ENCODE measurements at regions not wholly inside any gene's neighbourhood (a gene's known extent, or its start where the extent isn't known, plus 50 kb on each side); places are given as distances from the start of the nearest gene placed in this dataset.

- FAIRE-seq (no peak), DNase-seq (ENCODE audit: insufficient read length, low spot score) (no peak)
- TF ChIP-seq POLR2A (IDR thresholded peaks at IDR 0.05; ENCODE audit: low read depth, low read length) (no peak), PAX5 (IDR thresholded peaks at IDR 0.05; ENCODE audit: insufficient read depth, low read length, severe bottlenecking) (no peak), POU2F2 (IDR thresholded peaks at IDR 0.05; ENCODE audit: low read depth, low read length) (no peak)
Observed at GRCh38 chr10:36720895-36721294, 404.5 kb upstream of the ANKRD30A start.

GRCh38 chr10:36717118-36717517 is 408.3 kb upstream of the ANKRD30A start:
- FAIRE-seq (no peak), DNase-seq (ENCODE audit: insufficient read length, low spot score) (no peak)
- no peak for TF ChIP-seq POLR2A (IDR thresholded peaks at IDR 0.05; ENCODE audit: low read depth, low read length)

- DNase-seq (ENCODE audit: insufficient read length, low spot score) (no peak), FAIRE-seq (no peak)
- TF ChIP-seq POLR2AphosphoS5 (IDR thresholded peaks at IDR 0.05; ENCODE audit: low read depth, low read length) (no peak), POLR2A (IDR thresholded peaks at IDR 0.05; ENCODE audit: low read depth, low read length) (no peak), SPI1 (IDR thresholded peaks at IDR 0.05; ENCODE audit: low read depth, low read length) (no peak), PAX5 (IDR thresholded peaks at IDR 0.05; ENCODE audit: insufficient read depth, low read length, severe bottlenecking) (no peak), POU2F2 (IDR thresholded peaks at IDR 0.05; ENCODE audit: low read depth, low read length) (no peak), TAF1 (IDR thresholded peaks at IDR 0.05; ENCODE audit: low read depth, low read length) (no peak)
Observed at GRCh38 chr10:36716291-36716690, 409.1 kb upstream of the ANKRD30A start.

- no peak for FAIRE-seq
- TF ChIP-seq POLR2AphosphoS5 (IDR thresholded peaks at IDR 0.05; ENCODE audit: low read depth, low read length) (no peak), PAX5 (IDR thresholded peaks at IDR 0.05; ENCODE audit: insufficient read depth, low read length, severe bottlenecking) (no peak), SPI1 (IDR thresholded peaks at IDR 0.05; ENCODE audit: low read depth, low read length) (no peak), TAF1 (IDR thresholded peaks at IDR 0.05; ENCODE audit: low read depth, low read length) (no peak), POLR2A (IDR thresholded peaks at IDR 0.05; ENCODE audit: low read depth, low read length) (no peak), POU2F2 (IDR thresholded peaks at IDR 0.05; ENCODE audit: low read depth, low read length) (no peak)
- no peak for DNase-seq (ENCODE audit: insufficient read length, low spot score)
Observed at GRCh38 chr10:36712695-36713094, 412.7 kb upstream of the ANKRD30A start.

GRCh38 chr10:36711361-36711760 is 414.0 kb upstream of the ANKRD30A start:
- FAIRE-seq = no peak
- no peak for TF ChIP-seq POLR2A (IDR thresholded peaks at IDR 0.05; ENCODE audit: low read depth, low read length)
- no peak for TF ChIP-seq POU2F2 (IDR thresholded peaks at IDR 0.05; ENCODE audit: low read depth, low read length)
- no peak for TF ChIP-seq PAX5 (IDR thresholded peaks at IDR 0.05; ENCODE audit: insufficient read depth, low read length, severe bottlenecking)
- TF ChIP-seq TAF1 (IDR thresholded peaks at IDR 0.05; ENCODE audit: low read depth, low read length) = no peak
- TF ChIP-seq SPI1 (IDR thresholded peaks at IDR 0.05; ENCODE audit: low read depth, low read length) = no peak
- no peak for TF ChIP-seq POLR2AphosphoS5 (IDR thresholded peaks at IDR 0.05; ENCODE audit: low read depth, low read length)
- no peak for DNase-seq (ENCODE audit: insufficient read length, low spot score)

- no peak for FAIRE-seq
- TF ChIP-seq TAF1 (IDR thresholded peaks at IDR 0.05; ENCODE audit: low read depth, low read length) = no peak
- no peak for DNase-seq (ENCODE audit: insufficient read length, low spot score)
Observed at GRCh38 chr10:36704124-36704523, 421.3 kb upstream of the ANKRD30A start.

- FAIRE-seq (no peak), DNase-seq (ENCODE audit: insufficient read length, low spot score) (no peak)
- no peak for TF ChIP-seq PAX5 (IDR thresholded peaks at IDR 0.05; ENCODE audit: insufficient read depth, low read length, severe bottlenecking)
- no peak for TF ChIP-seq POU2F2 (IDR thresholded peaks at IDR 0.05; ENCODE audit: low read depth, low read length)
- no peak for TF ChIP-seq SPI1 (IDR thresholded peaks at IDR 0.05; ENCODE audit: low read depth, low read length)
Observed at GRCh38 chr10:36703179-36703578, 422.2 kb upstream of the ANKRD30A start.

- FAIRE-seq (no peak), DNase-seq (ENCODE audit: insufficient read length, low spot score) (no peak)
- TF ChIP-seq TAF1 (IDR thresholded peaks at IDR 0.05; ENCODE audit: low read depth, low read length) (no peak), POLR2A (IDR thresholded peaks at IDR 0.05; ENCODE audit: low read depth, low read length) (no peak), POU2F2 (IDR thresholded peaks at IDR 0.05; ENCODE audit: low read depth, low read length) (no peak), PAX5 (IDR thresholded peaks at IDR 0.05; ENCODE audit: insufficient read depth, low read length, severe bottlenecking) (no peak), POLR2AphosphoS5 (IDR thresholded peaks at IDR 0.05; ENCODE audit: low read depth, low read length) (no peak), SPI1 (IDR thresholded peaks at IDR 0.05; ENCODE audit: low read depth, low read length) (no peak)
Observed at GRCh38 chr10:36700123-36700522, 425.3 kb upstream of the ANKRD30A start.

GRCh38 chr10:36692759-36693158 is 432.6 kb upstream of the ANKRD30A start:
- FAIRE-seq (no peak), DNase-seq (ENCODE audit: insufficient read length, low spot score) (no peak)
- TF ChIP-seq PAX5 (IDR thresholded peaks at IDR 0.05; ENCODE audit: insufficient read depth, low read length, severe bottlenecking) (no peak), TAF1 (IDR thresholded peaks at IDR 0.05; ENCODE audit: low read depth, low read length) (no peak), POLR2AphosphoS5 (IDR thresholded peaks at IDR 0.05; ENCODE audit: low read depth, low read length) (no peak), SPI1 (IDR thresholded peaks at IDR 0.05; ENCODE audit: low read depth, low read length) (no peak), POU2F2 (IDR thresholded peaks at IDR 0.05; ENCODE audit: low read depth, low read length) (no peak), POLR2A (IDR thresholded peaks at IDR 0.05; ENCODE audit: low read depth, low read length) (no peak)

GRCh38 chr10:36688717-36689116 is 436.7 kb upstream of the ANKRD30A start:
- TF ChIP-seq POLR2AphosphoS5 (IDR thresholded peaks at IDR 0.05; ENCODE audit: low read depth, low read length) = no peak
- FAIRE-seq = no peak

GRCh38 chr10:36683421-36683820 is 442.0 kb upstream of the ANKRD30A start:
- FAIRE-seq (no peak), DNase-seq (ENCODE audit: insufficient read length, low spot score) (no peak)
- TF ChIP-seq POLR2A (IDR thresholded peaks at IDR 0.05; ENCODE audit: low read depth, low read length) (no peak), POLR2AphosphoS5 (IDR thresholded peaks at IDR 0.05; ENCODE audit: low read depth, low read length) (no peak), TAF1 (IDR thresholded peaks at IDR 0.05; ENCODE audit: low read depth, low read length) (no peak), PAX5 (IDR thresholded peaks at IDR 0.05; ENCODE audit: insufficient read depth, low read length, severe bottlenecking) (no peak), POU2F2 (IDR thresholded peaks at IDR 0.05; ENCODE audit: low read depth, low read length) (no peak), SPI1 (IDR thresholded peaks at IDR 0.05; ENCODE audit: low read depth, low read length) (no peak)

More at GRCh38 chr10:36688717-36689116, 436.7 kb upstream of the ANKRD30A start:
- DNase-seq (ENCODE audit: insufficient read length, low spot score) = no peak

All from GM12891 (cell line).